ENCODE measurements at regions not wholly inside any gene's neighbourhood (a gene's known extent, or its start where the extent isn't known, plus 50 kb on each side); places are given as distances from the start of the nearest gene placed in this dataset.
"Not testable (repeated sequence)": the region's sequence is repeated elsewhere in the genome, so short reads cannot be mapped to it uniquely, and the experiment has no call there.

GRCh38 chr17:20633268-20634059 lies 53.9 kb downstream of the CDRT15L2 start:
- DNase-seq: not testable (repeated sequence)

DNA sequence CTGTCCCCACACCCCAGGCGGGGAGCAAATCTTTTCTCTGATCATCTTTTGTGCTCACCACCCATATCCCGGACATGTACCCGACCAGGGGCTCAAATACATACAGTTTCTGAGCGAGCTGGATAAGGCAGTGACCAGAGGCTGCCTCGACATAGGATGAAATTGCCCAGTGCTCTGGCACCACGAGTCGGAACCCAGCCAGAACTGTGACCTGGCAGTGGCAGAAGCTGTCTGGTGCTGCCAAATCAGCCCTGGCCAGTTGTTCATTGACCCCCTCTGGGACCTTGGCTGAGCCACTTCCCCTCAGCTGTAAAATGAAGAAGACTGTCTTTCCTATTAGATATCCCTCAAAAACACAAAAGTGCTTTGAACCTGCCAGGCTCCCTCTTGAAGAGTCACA lies 60.6 kb downstream of the CDRT15L2 start:
- not testable (repeated sequence) for DNase-seq

DNA sequence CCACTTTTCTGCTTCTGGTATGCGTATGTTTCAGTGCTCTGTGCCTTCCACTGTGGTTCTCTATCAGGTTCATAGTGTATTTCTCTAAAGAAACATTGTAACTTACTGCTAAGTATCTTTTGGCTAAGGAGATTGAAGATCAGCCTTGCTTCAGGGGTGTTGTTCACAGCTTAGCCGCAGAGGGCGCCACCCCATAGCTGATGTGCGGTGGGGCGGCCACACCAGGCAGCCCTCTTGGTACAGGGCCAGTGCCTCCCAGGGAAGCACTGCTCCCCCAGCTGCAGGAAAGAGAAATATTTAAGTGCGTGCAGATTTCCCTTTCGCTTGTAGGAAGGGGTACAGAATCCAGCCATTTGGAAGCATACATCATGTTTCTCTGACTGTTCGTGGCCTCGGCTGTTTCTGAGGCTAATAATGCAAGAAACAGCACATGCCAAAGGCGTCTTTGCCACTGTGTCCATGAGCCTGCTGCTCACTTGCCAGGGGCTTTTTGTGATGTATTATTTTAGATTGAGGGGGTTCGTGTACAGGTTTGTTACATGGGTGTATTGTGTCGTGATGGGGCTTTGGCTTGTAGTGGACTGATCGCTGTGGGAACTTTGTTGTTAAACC lies 67.2 kb downstream of the CDRT15L2 start:
- DNase-seq: peak in 1 of 2 donors; percentile 22

DNA sequence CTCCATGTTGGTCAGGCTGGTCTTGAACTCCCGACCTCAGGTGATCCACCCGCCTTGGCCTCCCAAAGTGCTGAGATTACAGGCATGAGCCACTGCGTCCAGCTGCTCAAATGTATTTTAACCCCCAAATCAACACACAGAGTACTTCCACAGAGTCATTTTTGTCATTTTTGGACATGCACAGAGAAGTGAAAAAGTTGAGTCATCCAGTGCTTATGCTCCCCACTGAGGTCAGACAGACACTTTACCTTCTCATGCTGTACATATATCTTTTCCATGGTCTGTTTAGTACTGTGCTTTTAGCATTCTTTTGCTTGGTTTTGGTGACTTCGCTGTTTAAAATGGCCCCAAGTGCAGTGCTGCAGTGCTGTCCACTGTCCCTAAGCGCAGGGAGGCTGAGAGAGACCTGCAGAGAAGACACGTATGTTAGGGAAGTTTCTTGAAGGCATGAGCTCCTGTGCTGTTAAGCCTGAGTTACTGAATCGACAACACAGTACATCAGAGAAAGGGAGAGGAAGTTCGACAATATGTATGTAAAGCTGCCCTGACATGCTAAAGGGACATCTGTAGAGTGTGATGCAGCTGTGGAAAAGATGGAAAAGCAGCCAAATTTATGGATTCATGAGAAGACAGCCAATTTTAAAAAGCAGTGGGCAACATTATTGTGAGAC lies 69.7 kb downstream of the CDRT15L2 start:
- not testable (repeated sequence) for DNase-seq

DNA sequence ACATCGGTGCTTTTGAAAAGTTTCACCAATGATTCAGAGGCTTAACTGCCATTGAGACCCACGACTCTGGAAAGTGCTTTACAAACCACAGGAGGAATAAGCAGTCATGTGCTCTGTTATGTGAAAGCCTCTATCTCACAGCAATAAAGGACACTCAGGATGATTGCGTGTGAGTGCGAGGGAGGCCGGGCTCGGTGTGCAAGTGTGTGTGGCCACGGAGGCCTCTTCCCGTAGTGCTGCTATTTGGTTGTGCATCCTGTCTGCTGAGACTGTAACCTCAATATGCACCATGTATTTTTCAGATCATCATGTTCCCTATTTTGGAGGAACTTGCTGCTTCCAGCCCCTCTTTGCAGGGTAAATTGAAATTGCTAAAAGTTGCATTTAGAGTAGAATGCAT lies 71.5 kb downstream of the CDRT15L2 start:
- not testable (repeated sequence) for DNase-seq

GRCh38 chr17:20651736-20652135 lies 72.2 kb downstream of the CDRT15L2 start:
- not testable (repeated sequence) for DNase-seq

- not testable (repeated sequence) for DNase-seq
Observed at GRCh38 chr17:20653391-20653790, 73.9 kb downstream of the CDRT15L2 start.

- DNase-seq: not testable (repeated sequence)
Observed at GRCh38 chr17:20654114-20654513, 74.6 kb downstream of the CDRT15L2 start.

- not testable (repeated sequence) for DNase-seq
Observed at GRCh38 chr17:20654575-20654974, 75.1 kb downstream of the CDRT15L2 start.

GRCh38 chr17:20665103-20665955 lies 85.8 kb downstream of the CDRT15L2 start:
- not testable (repeated sequence) for DNase-seq

- DNase-seq: peak in 1 of 2 donors; percentile 13
Observed at GRCh38 chr17:20666689-20667088, 87.2 kb downstream of the CDRT15L2 start.

- not testable (repeated sequence) for DNase-seq
Observed at GRCh38 chr17:20667712-20668111, 88.2 kb downstream of the CDRT15L2 start.

GRCh38 chr17:20668316-20668715 lies 88.8 kb downstream of the CDRT15L2 start:
- not testable (repeated sequence) for DNase-seq

- not testable (repeated sequence) for DNase-seq
Observed at GRCh38 chr17:20668868-20669267, 89.3 kb downstream of the CDRT15L2 start.

- DNase-seq: not testable (repeated sequence)
Observed at GRCh38 chr17:20670506-20670905, 91.0 kb downstream of the CDRT15L2 start.

DNA sequence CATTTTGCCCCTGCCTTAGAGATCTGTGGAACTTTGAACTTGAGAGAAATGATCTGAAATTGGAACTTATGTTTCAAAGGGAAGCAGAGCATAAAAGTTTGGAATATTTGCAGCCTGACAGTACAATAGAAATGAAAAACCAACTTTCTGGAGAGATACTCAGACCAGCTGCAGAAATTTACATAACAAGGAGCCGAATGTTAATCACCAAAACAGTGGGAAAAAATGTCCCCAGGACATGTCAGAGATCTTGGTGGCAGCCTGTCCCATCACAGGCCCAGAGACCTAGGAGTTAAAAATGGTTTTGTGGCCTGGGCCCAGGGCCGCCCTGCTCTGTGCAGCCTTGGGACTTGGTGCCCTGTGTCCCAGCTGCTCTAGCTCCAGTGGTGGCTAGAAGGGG lies 94.8 kb downstream of the CDRT15L2 start:
- DNase-seq: not testable (repeated sequence)

DNA sequence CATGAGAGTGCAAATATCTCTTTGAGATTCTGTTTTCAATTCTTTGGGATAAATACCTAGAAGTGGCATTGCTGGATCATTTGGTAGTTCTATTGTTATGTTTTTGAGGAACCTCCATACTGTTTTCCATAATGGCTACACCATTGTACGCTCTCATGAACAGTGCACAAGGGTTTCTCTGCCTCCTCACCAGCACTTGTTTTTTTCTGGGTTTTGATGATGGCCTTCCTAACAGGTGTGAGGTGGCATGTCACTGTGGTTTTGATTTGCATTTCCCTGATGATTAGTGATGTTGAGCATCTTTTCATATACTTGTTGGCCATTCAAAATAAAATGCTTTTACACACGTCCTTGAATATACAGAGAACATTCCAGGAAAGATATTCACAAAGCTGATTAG lies 96.2 kb downstream of the CDRT15L2 start:
- not testable (repeated sequence) for DNase-seq

DNA sequence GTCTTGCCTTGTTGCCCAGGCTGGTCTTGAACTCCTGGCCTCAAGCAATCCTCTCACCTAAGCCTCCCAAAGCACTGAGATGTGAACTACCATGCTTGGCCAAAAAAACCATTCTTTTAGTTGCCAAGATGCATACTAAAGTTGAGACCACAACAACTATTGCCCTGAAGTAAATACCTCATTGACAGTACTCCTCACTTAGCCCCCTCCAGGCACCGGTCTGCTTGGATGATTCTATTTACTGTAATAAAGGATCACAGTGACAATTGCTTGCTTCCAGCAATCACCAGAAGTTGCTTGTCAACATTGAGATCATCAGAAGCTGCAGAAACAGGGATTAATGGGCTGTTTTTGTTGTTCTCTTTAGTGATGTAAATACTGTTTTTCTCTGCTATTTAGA lies 97.1 kb downstream of the CDRT15L2 start:
- not testable (repeated sequence) for DNase-seq

GRCh38 chr17:20677469-20677868 lies 97.9 kb downstream of the CDRT15L2 start:
- not testable (repeated sequence) for DNase-seq

- DNase-seq: not testable (repeated sequence)
Observed at GRCh38 chr17:20678424-20678823, 98.9 kb downstream of the CDRT15L2 start.

GRCh38 chr17:20681746-20682722 lies 102.5 kb downstream of the CDRT15L2 start:
- DNase-seq: not testable (repeated sequence)
